22Rv1 (cell line): ENCODE measurements at regions not wholly inside any gene's neighbourhood (a gene's known extent, or its start where the extent isn't known, plus 50 kb on each side); places are given as distances from the start of the nearest gene placed in this dataset.
"Not testable (repeated sequence)": the region's sequence is repeated elsewhere in the genome, so short reads cannot be mapped to it uniquely, and the experiment has no call there.

Source experiments
- H3K27ac ChIP-seq: fragments of 450-650 bp; 2 replicates; pipeline ENCODE4 v1.5.1; 2017
- ZFX ChIP-seq: fragments of 450-650 bp; IDR thresholded peaks from 2 replicates; pipeline ENCODE4 v1.6.1; 2017; ENCODE audit warnings: antibody characterized with exemption, borderline replicate concordance
- TF ChIP-seq, protein P1 (sequence below): fragments of 450-650 bp; IDR thresholded peaks from 2 replicates; pipeline ENCODE4 v1.5.1; 2017; ENCODE audit warnings: mild to moderate bottlenecking

DNA sequence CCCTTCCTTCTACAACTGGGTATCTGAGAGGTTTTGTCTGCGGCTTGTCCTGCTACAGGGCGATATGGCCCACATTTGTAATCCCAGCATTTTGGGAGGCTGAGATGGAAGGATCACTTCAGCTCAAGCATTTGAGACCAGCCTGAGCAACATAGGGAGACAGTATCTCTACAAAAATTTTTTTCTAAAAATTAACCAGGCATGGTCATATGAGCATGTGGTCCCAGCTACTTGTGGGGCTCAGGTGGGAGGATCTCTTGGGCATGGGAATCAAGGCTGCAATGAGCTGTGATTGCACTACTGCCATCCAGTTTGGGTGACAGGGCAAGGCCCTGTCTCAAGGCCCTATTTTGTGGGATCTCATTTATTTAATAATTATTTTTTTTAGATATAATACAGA, 420.6 kb upstream of the PABPC4L start:
- TF ChIP-seq, protein P1, sequence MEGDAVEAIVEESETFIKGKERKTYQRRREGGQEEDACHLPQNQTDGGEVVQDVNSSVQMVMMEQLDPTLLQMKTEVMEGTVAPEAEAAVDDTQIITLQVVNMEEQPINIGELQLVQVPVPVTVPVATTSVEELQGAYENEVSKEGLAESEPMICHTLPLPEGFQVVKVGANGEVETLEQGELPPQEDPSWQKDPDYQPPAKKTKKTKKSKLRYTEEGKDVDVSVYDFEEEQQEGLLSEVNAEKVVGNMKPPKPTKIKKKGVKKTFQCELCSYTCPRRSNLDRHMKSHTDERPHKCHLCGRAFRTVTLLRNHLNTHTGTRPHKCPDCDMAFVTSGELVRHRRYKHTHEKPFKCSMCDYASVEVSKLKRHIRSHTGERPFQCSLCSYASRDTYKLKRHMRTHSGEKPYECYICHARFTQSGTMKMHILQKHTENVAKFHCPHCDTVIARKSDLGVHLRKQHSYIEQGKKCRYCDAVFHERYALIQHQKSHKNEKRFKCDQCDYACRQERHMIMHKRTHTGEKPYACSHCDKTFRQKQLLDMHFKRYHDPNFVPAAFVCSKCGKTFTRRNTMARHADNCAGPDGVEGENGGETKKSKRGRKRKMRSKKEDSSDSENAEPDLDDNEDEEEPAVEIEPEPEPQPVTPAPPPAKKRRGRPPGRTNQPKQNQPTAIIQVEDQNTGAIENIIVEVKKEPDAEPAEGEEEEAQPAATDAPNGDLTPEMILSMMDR = no peak
- TF ChIP-seq ZFX = no peak
- no peak overlapping the region for H3K27ac ChIP-seq

DNA sequence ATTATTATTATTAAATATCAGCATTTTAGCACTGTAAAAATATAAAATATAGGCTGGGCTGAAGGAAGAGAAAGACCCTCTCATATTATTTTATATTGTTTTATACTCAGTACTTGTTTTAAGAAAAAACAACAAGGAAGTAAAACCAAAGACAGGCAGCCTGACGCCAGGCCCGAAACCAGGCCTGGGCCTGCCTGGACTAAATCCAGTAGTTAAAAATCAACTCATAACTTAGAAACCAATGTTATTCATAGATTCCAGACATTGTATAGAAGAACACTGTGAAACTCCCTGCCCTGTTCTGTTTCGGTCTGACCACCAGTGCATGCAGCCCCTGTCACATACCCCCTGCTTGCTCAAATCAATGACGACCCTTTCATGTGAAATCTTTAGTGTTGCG, 420.1 kb upstream of the PABPC4L start:
- H3K27ac ChIP-seq = not testable (repeated sequence)

DNA sequence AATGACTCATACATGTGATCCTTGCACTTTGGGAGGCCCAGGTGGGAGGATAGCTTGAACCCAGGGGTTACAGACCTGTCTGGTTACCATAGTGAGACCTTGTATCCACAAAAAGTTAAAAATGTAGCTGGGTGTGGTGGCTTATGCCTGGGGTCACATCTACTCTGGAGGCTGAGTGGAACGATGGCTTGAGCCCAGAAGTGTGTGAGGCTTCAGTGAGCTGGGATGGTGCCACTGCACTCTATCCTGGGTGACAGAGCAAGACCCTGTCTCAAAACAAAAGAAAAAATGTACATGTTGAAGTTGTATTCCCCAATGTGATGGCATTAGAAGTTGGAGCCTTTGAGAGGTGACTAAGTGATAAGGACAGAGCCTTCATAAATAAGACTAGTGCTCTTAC, 409.4 kb upstream of the PABPC4L start:
- no peak overlapping the region for H3K27ac ChIP-seq

DNA sequence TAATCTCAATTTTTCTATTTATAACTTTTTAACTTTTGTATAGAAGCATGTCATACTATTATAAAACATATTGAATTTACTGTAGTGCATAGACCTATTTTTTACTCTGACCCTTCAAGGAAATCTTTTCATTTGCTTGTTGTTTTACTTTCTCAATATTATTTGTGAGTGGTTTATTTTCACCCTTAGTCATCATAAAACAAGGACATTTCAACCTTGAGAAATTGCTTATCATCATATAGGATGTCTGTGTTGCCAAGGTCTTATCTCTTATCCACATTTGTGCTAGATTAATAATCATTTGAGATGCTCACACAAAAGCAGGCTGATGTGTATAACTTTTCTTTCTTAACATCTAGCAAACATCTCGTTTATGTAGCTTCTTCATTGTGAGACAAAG, 408.6 kb upstream of the PABPC4L start:
- TF ChIP-seq ZFX = no peak
- TF ChIP-seq, protein P1 = no peak
- no peak overlapping the region for H3K27ac ChIP-seq

More for the DNA sequence above, 409.4 kb upstream of the PABPC4L start:
- TF ChIP-seq, protein P1 = no peak
- no peak for TF ChIP-seq ZFX

DNA sequence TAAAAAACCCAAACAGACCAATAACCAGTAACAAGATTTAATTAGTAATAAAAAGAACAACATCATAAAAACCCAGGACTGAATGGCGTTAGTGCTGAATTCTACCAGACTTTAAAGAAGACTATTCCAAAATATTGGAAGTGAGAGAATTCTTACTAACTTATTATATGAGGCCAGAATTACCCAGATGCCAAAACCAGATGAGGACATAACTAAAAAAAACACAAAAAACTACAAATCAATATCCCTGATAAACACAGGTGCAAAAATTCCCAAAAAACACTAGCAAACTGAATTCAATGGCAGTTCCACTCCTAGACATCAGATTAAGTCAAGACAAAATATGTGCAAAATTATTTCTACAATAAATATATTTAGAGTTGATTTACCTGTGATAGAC, 400.1 kb upstream of the PABPC4L start:
- TF ChIP-seq, protein P1 = no peak
- no peak for TF ChIP-seq ZFX
- no peak overlapping the region for H3K27ac ChIP-seq

DNA sequence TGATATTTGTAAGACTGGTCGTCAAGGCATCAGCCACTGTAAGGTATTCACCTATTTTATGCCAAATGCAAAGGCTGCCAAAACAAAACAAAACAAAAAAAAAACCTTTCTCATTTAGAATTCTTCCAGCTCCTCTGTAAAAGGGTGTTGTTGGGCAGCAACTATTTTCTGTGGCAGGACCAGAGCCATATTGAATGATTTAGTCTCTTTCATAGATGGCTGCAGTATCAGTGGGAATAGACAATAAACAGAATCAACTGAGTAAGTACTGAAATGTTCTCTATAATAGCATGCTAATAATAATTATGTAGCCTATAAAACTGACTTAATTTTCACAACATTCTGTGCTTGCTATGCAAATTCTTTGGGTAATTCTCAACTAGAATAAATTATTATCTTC, 389.7 kb upstream of the PABPC4L start:
- H3K27ac ChIP-seq = no peak overlapping the region

DNA sequence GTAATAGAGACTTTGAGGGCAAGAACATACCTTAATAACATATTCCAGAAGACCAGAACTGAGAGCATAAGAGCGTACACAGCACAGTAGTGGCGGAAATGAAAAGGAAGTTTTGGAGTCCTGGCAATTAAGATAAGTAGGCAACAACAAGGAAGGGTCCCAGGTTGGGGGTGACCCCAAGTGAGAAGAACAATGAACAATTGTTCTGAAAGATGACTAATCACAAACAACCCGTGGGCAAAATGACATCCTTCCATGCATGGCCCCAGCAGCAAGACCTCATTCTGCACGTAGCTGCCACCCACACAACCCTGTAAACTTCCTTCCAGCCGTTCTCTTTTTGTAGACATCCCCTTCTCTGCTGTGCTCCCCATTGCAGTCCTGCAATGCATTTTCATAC, 384.4 kb upstream of the PABPC4L start:
- TF ChIP-seq ZFX = no peak
- TF ChIP-seq, protein P1 = no peak

More for the DNA sequence above, 389.7 kb upstream of the PABPC4L start:
- TF ChIP-seq, protein P1 = no peak
- TF ChIP-seq ZFX = no peak

DNA sequence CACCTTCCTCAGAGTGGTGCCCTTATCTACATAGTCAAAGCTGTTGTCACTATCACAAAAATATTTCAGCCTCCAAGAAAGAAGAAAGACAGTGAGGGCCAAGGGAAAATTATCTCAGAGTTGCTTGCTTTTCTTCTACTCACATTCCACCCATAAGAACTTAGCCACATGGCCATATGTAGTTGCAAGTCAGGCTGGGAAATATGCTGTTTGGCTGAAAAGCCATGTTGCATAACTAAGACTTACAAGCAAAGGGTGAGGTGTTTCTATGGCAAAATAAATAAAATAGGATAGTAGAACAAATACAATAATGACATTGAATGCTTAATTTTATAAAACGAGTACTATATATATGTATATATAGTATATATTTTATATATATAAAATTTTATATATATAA, 365.9 kb upstream of the PABPC4L start:
- no peak overlapping the region for H3K27ac ChIP-seq
- TF ChIP-seq, protein P1 = no peak
- no peak for TF ChIP-seq ZFX

More for the DNA sequence above, 384.4 kb upstream of the PABPC4L start:
- H3K27ac ChIP-seq = no peak overlapping the region
